WTC11 (cell line): ENCODE measurements at regions not wholly inside any gene's neighbourhood (a gene's known extent, or its start where the extent isn't known, plus 50 kb on each side); places are given as distances from the start of the nearest gene placed in this dataset.

ENCODE experiments used
- ATAC-seq: fragments of 200-7000 bp; cut with Tn5 transposase; 2 replicates; pipeline ENCODE4 v1.10.0; 2021; ENCODE audit warnings: mild to moderate bottlenecking, moderate library complexity
- CTCF ChIA-PET: fragments of 300-600 bp; sonication (Branson Sonifier 250); formaldehyde crosslinking; loops from one replicate; lab custom pipeline; 2021; ENCODE audit warnings: antibody characterized with exemption; lab: Charles Lee
- POLR2A ChIA-PET: fragments of 350-600 bp; sonication (Branson Sonifier 250); formaldehyde crosslinking; loops from one replicate; lab custom pipeline; 2021; ENCODE audit warnings: antibody characterized with exemption; lab: Charles Lee
- DNase-seq: peaks from one replicate; pipeline ENCODE4 v3.0.0; 2021; ENCODE audit warnings: low spot score
- H3K27ac Mint-ChIP-seq: 2 replicates; pipeline ENCODE4 v1.8.0; 2021; ENCODE audit warnings: mixed read lengths
- H3K27me3 Mint-ChIP-seq: 2 replicates; pipeline ENCODE4 v1.8.0; 2021; ENCODE audit warnings: low read depth, mild to moderate bottlenecking, moderate library complexity, mixed read lengths
- H3K36me3 Mint-ChIP-seq: 2 replicates; pipeline ENCODE4 v1.8.0; 2021; ENCODE audit warnings: mixed read lengths
- H3K4me1 Mint-ChIP-seq: 2 replicates; pipeline ENCODE4 v1.8.0; 2022; ENCODE audit warnings: mixed read lengths
- H3K4me3 Mint-ChIP-seq: 2 replicates; pipeline ENCODE4 v1.8.0; 2021; ENCODE audit warnings: mild to moderate bottlenecking, moderate library complexity, mixed read lengths
- H3K9me3 Mint-ChIP-seq: 2 replicates; pipeline ENCODE4 v1.8.0; 2021; ENCODE audit warnings: mixed read lengths
- AR ChIP-seq: fragments of 250-450 bp; sonication (Bioruptor Pico); IDR thresholded peaks from 2 replicates; pipeline ENCODE4 v1.9.0; 2021; ENCODE audit warnings: mild to moderate bottlenecking
- CBFB ChIP-seq: sonication (generic); formaldehyde crosslinking; IDR thresholded peaks from 2 replicates; pipeline ENCODE4 v1.8.1; 2022; ENCODE audit warnings: mild to moderate bottlenecking, low read depth, missing genetic modification reagents
- E2F1 ChIP-seq: sonication (generic); formaldehyde crosslinking; IDR thresholded peaks from 2 replicates; pipeline ENCODE4 v1.8.0; 2022; ENCODE audit warnings: mild to moderate bottlenecking, missing genetic modification reagents
- OVOL2 ChIP-seq: fragments of 250-450 bp; sonication (Bioruptor Pico); IDR thresholded peaks from 2 replicates; pipeline ENCODE4 v1.9.0; 2021; ENCODE audit warnings: mild to moderate bottlenecking, borderline replicate concordance
- PRDM15 ChIP-seq: sonication (generic); formaldehyde crosslinking; IDR thresholded peaks from 2 replicates; pipeline ENCODE4 v1.8.0; 2022; ENCODE audit warnings: missing genetic modification reagents
- RELA ChIP-seq: sonication (generic); formaldehyde crosslinking; IDR thresholded peaks from 2 replicates; pipeline ENCODE4 v1.8.1; 2022; ENCODE audit warnings: missing genetic modification reagents, mild to moderate bottlenecking, borderline replicate concordance
- ZNF121 ChIP-seq: sonication (generic); formaldehyde crosslinking; IDR thresholded peaks from 2 replicates; pipeline ENCODE4 v1.8.0; 2023; ENCODE audit warnings: missing genetic modification reagents
- ZNF263 ChIP-seq: sonication (generic); formaldehyde crosslinking; IDR thresholded peaks from 2 replicates; pipeline ENCODE4 v1.8.1; 2022; ENCODE audit warnings: low read depth, mild to moderate bottlenecking, moderate library complexity, missing genetic modification reagents
- ZNF281 ChIP-seq: sonication (generic); formaldehyde crosslinking; IDR thresholded peaks from 2 replicates; pipeline ENCODE4 v1.8.0; 2023; ENCODE audit warnings: mild to moderate bottlenecking, missing genetic modification reagents
- ZNF317 ChIP-seq: sonication (generic); formaldehyde crosslinking; IDR thresholded peaks from 2 replicates; pipeline ENCODE4 v1.8.1; 2023; ENCODE audit warnings: low read depth, mild to moderate bottlenecking, moderate library complexity, missing genetic modification reagents, borderline replicate concordance
- ZSCAN18 ChIP-seq: fragments of 250-450 bp; sonication (Bioruptor Pico); IDR thresholded peaks from 2 replicates; pipeline ENCODE4 v2.1.2; 2022; ENCODE audit warnings: mild to moderate bottlenecking, moderate library complexity
- TF ChIP-seq, protein P1 (sequence below): sonication (generic); formaldehyde crosslinking; IDR thresholded peaks from 2 replicates; pipeline ENCODE4 v1.8.1; 2023; ENCODE audit warnings: mild to moderate bottlenecking, missing genetic modification reagents

GRCh38 chr1:115412286-115412685 is 74.2 kb upstream of the NGF start (continued):
- TF ChIP-seq PRDM15 (CRISPR knock-in tag) (no peak), E2F1 (CRISPR knock-in tag) (no peak)

DNA sequence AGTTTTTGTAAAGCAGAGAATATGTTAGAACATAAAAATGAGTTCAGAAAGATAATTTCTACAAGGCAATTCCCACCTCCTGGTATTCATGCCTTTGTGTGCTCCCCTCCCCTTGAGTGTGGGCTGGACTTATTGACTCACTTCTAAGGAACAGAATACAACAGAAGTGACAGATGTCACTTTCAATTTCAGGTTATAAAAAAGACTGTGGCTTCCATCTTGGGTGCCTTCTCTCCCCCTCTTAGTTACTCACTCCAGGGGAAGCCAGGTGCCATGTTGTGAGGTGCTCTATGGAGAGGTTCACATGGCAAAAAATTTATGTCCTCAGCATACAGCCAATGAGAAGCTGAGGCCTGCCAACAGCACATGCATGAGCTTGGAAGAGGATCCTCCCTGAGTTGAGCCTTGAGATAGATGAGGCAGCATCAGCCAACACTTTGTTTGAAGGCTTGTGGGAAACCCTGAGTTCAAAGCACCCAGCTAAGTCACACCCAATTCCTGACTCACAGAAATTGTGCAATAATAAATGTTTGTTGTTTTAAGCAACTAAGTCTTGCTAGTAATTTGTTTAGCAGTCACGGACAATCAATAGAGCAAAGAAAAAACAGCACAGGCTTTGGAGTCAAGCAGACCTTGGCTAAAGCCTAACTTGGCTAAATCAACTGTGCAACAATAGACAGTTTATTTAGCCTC is 73.5 kb upstream of the NGF start:
- Mint-ChIP-seq H3K4me3 (no peak overlapping the region), H3K4me1 (peaks cover 10% of the 10 kb centered on the region), H3K27me3 (no peaks in the 10 kb centered on the region), H3K27ac (no peak overlapping the region), H3K9me3 (peaks cover 6% of the 10 kb centered on the region)
- POLR2A ChIA-PET = no interaction called here
- CTCF ChIA-PET = no interaction called here
- ATAC-seq (no peak), DNase-seq (no peak)
- TF ChIP-seq ZNF281 (CRISPR knock-in tag) (no peak), ZNF121 (no peak), CBFB (CRISPR knock-in tag) (no peak), RELA (CRISPR knock-in tag) (no peak), AR (no peak), OVOL2 (CRISPR knock-in tag) (no peak), ZNF263 (CRISPR knock-in tag) (no peak), ZNF317 (CRISPR knock-in tag) (no peak), ZSCAN18 (CRISPR knock-in tag) (no peak)
- TF ChIP-seq, protein P1, sequence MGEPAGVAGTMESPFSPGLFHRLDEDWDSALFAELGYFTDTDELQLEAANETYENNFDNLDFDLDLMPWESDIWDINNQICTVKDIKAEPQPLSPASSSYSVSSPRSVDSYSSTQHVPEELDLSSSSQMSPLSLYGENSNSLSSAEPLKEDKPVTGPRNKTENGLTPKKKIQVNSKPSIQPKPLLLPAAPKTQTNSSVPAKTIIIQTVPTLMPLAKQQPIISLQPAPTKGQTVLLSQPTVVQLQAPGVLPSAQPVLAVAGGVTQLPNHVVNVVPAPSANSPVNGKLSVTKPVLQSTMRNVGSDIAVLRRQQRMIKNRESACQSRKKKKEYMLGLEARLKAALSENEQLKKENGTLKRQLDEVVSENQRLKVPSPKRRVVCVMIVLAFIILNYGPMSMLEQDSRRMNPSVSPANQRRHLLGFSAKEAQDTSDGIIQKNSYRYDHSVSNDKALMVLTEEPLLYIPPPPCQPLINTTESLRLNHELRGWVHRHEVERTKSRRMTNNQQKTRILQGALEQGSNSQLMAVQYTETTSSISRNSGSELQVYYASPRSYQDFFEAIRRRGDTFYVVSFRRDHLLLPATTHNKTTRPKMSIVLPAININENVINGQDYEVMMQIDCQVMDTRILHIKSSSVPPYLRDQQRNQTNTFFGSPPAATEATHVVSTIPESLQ (CRISPR knock-in tag) = no peak
- TF ChIP-seq, all 79 proteins: peak for 0
- H3K36me3 Mint-ChIP-seq = peaks cover 3% of the 10 kb centered on the region
